Thoracic aorta (tissue), 2 donors: ENCODE measurements at regions not wholly inside any gene's neighbourhood (a gene's known extent, or its start where the extent isn't known, plus 50 kb on each side); places are given as distances from the start of the nearest gene placed in this dataset.
A peak's percentile ranks its signal among the peaks of the same experiment; 100 is the strongest.

Source experiments
- ATAC-seq: fragments of 150-250 bp; one replicate; pipeline ENCODE4 v1.8.0; 2017; ENCODE audit warnings: low read depth; ENCODE audit not compliant: insufficient number of reproducible peaks, low FRiP score
- DNase-seq: peaks from one replicate; pipeline ENCODE4 v3.0.0-alpha.2; 2020; ENCODE audit warnings: low spot score
- H3K27ac ChIP-seq, 2 donors: fragments of 200-600 bp; sonication (generic); 1 replicate in 1 of 2; 2 replicates in 1 of 2; pipeline ENCODE4 v1.5.1; 2016; ENCODE audit warnings: mild to moderate bottlenecking in 2 of 2, moderate library complexity in 2 of 2
- H3K27me3 ChIP-seq: fragments of 200-600 bp; sonication (generic); replicated peaks from 2 replicates; pipeline ENCODE4 v1.6.0; 2016; ENCODE audit warnings: mild to moderate bottlenecking; ENCODE audit not compliant: insufficient read depth
- H3K36me3 ChIP-seq: fragments of 200-600 bp; sonication (generic); one replicate; pipeline ENCODE4 v1.5.1; 2016
- H3K4me1 ChIP-seq, 2 donors: fragments of 200-600 bp; sonication (generic); 1 replicate in 1 of 2; 2 replicates in 1 of 2; pipeline versions ENCODE4 v1.5.1 to v1.6.0; 2016; ENCODE audit warnings: low read depth in 2 of 2, mild to moderate bottlenecking in 1 of 2; ENCODE audit not compliant: control insufficient read depth in 1 of 2
- H3K4me3 ChIP-seq: fragments of 200-600 bp; sonication (generic); 2 replicates; pipeline ENCODE4 v1.5.1; 2016; ENCODE audit warnings: mild to moderate bottlenecking
- H3K9me3 ChIP-seq: fragments of 200-600 bp; sonication (generic); 2 replicates; pipeline ENCODE4 v1.5.1; 2016
- TF ChIP-seq, protein P1 (sequence below): fragments of 200-600 bp; sonication (generic); IDR thresholded peaks from one replicate; pipeline ENCODE4 v1.5.1; 2019; ENCODE audit warnings: antibody characterized with exemption

- no peak for DNase-seq
- Histone ChIP-seq H3K27me3 (no peaks in the 10 kb centered on the region), H3K27ac (no peak overlapping the region), H3K9me3 (no peaks in the 10 kb centered on the region), H3K4me1 (peaks cover 0 to 4% of the 10 kb centered on the region in 2 donors), H3K4me3 (no peak overlapping the region), H3K36me3 (no peaks in the 10 kb centered on the region)
- no peak for ATAC-seq
- TF ChIP-seq, protein P1, sequence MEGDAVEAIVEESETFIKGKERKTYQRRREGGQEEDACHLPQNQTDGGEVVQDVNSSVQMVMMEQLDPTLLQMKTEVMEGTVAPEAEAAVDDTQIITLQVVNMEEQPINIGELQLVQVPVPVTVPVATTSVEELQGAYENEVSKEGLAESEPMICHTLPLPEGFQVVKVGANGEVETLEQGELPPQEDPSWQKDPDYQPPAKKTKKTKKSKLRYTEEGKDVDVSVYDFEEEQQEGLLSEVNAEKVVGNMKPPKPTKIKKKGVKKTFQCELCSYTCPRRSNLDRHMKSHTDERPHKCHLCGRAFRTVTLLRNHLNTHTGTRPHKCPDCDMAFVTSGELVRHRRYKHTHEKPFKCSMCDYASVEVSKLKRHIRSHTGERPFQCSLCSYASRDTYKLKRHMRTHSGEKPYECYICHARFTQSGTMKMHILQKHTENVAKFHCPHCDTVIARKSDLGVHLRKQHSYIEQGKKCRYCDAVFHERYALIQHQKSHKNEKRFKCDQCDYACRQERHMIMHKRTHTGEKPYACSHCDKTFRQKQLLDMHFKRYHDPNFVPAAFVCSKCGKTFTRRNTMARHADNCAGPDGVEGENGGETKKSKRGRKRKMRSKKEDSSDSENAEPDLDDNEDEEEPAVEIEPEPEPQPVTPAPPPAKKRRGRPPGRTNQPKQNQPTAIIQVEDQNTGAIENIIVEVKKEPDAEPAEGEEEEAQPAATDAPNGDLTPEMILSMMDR, result no peak
Measured at GRCh38 chr4:153934688-153935017, 145.8 kb upstream of the SFRP2 start.

GRCh38 chr4:153933915-153934687, 145.2 kb upstream of the SFRP2 start:
- Histone ChIP-seq H3K4me3 (no peak overlapping the region), H3K27me3 (no peaks in the 10 kb centered on the region), H3K4me1 (peaks cover 0 to 4% of the 10 kb centered on the region in 2 donors), H3K36me3 (no peaks in the 10 kb centered on the region), H3K9me3 (no peaks in the 10 kb centered on the region), H3K27ac (no peak overlapping the region)
- ATAC-seq (no peak), DNase-seq (no peak)
- TF ChIP-seq, protein P1, result no peak

DNA sequence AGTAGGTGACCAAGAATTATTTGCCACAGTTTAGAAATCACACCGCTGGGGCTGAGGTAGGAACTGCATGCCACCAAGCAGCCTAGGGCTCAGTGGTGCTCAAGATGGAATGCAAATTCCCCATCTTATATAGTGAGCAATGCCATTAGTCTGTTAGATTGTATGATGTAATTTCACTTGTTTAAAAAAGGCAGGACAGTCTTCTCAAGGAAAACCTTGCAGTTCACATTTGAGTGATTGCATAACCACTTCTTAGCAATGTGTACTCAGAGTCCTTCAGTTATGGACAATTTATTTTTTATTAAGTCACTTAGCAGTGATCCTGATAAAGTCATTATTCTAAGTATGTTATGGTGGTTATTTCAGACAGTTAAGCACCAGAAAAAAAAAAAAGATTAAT, 142.9 kb upstream of the SFRP2 start:
- H3K36me3 ChIP-seq, result no peaks in the 10 kb centered on the region
- no peak overlapping the region for H3K27ac ChIP-seq
- TF ChIP-seq, protein P1, result no peak
- ATAC-seq, result no peak
- no peak overlapping the region for H3K4me3 ChIP-seq
- no peaks in the 10 kb centered on the region for H3K9me3 ChIP-seq
- no peak for DNase-seq
- peaks cover 0 to 4% of the 10 kb centered on the region in 2 donors for H3K4me1 ChIP-seq
- H3K27me3 ChIP-seq, result no peaks in the 10 kb centered on the region

DNA sequence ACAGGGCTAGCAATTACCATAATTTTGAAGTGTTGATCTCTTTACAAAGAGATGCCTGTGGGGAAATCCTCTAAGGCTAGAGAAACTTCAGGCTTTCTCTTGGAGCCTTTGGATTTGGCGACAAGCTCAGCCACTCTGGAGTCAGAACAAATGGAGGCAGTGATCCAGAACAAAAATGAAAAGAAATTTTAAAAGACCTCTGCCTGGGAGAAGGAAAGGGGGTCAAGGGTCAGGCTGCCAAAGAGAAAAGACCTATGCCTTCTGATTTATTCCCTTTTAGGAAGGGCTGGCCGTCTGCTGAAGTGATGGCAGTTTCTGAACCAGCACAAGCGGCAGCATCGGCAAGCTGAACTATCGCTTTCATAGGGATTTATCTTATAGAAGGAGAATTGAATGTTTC, 140.8 kb upstream of the SFRP2 start:
- Histone ChIP-seq H3K4me3 (peak overlapping the region; percentile 22), H3K27me3 (no peaks in the 10 kb centered on the region), H3K9me3 (no peaks in the 10 kb centered on the region), H3K4me1 (peaks cover 0 to 4% of the 10 kb centered on the region in 2 donors), H3K36me3 (no peaks in the 10 kb centered on the region), H3K27ac (no peak overlapping the region)
- no peak for ATAC-seq
- TF ChIP-seq, protein P1, result no peak
- no peak for DNase-seq

DNA sequence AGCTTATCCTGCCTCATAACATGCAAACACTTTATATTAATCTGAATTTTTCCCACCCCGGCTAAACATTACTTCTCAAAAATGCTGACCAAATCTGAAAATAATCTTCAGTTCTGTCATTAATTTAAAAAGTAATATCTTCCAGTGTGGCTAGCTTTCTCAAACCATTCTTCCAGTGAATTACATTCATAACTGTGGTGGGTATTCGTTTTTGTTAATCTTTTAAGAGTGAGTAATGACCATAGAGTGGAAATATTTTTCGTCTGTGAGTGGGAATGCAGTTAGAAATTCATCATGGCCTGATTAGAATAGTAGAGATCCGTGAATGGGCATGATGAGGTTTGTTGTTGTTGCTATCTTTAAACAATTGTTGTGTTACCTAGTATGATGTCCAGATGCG, 138.6 kb upstream of the SFRP2 start:
- TF ChIP-seq, protein P1, result no peak
- H3K9me3 ChIP-seq, result no peaks in the 10 kb centered on the region
- DNase-seq, result no peak
- H3K27ac ChIP-seq, result no peak overlapping the region
- no peak for ATAC-seq
- no peaks in the 10 kb centered on the region for H3K27me3 ChIP-seq
- no peak overlapping the region for H3K4me3 ChIP-seq
- H3K4me1 ChIP-seq, result peaks cover 0 to 4% of the 10 kb centered on the region in 2 donors
- H3K36me3 ChIP-seq, result no peaks in the 10 kb centered on the region
